ENCODE measurements at regions not wholly inside any gene's neighbourhood (a gene's known extent, or its start where the extent isn't known, plus 50 kb on each side); places are given as distances from the start of the nearest gene placed in this dataset.

GRCh38 chr3:106247902-106248684, 379.3 kb upstream of the CBLB start:
- DNase-seq (ENCODE audit: low read depth in 3 of 3, low spot score in 2 of 3): no peak

- no peak for DNase-seq (ENCODE audit: low read depth in 3 of 3, low spot score in 2 of 3)
Measured at GRCh38 chr3:106249159-106249558, 380.3 kb upstream of the CBLB start.

- DNase-seq (ENCODE audit: low read depth in 3 of 3, low spot score in 2 of 3): no peak
Measured at GRCh38 chr3:106249981-106250380, 381.2 kb upstream of the CBLB start.

GRCh38 chr3:106251160-106251892, 382.5 kb upstream of the CBLB start:
- DNase-seq (ENCODE audit: low read depth in 3 of 3, low spot score in 2 of 3): no peak

- no peak for DNase-seq (ENCODE audit: low read depth in 3 of 3, low spot score in 2 of 3)
Measured at GRCh38 chr3:106255870-106256248, 387.0 kb upstream of the CBLB start.

- DNase-seq (ENCODE audit: low read depth in 3 of 3, low spot score in 2 of 3): no peak
Measured at GRCh38 chr3:106256249-106256957, 387.6 kb upstream of the CBLB start.

GRCh38 chr3:106257172-106257571, 388.4 kb upstream of the CBLB start:
- no peak for DNase-seq (ENCODE audit: low read depth in 3 of 3, low spot score in 2 of 3)

GRCh38 chr3:106261396-106261795, 392.6 kb upstream of the CBLB start:
- DNase-seq (ENCODE audit: low read depth in 3 of 3, low spot score in 2 of 3): no peak

- no peak for DNase-seq (ENCODE audit: low read depth in 3 of 3, low spot score in 2 of 3)
Measured at GRCh38 chr3:106261915-106262683, 393.3 kb upstream of the CBLB start.

GRCh38 chr3:106263011-106263410, 394.2 kb upstream of the CBLB start:
- DNase-seq (ENCODE audit: low read depth in 3 of 3, low spot score in 2 of 3): no peak

GRCh38 chr3:106263546-106263945, 394.7 kb upstream of the CBLB start:
- DNase-seq (ENCODE audit: low read depth in 3 of 3, low spot score in 2 of 3): no peak

- DNase-seq (ENCODE audit: low read depth in 3 of 3, low spot score in 2 of 3): no peak
Measured at GRCh38 chr3:106265704-106266103, 396.9 kb upstream of the CBLB start.

GRCh38 chr3:106268696-106269095, 399.9 kb upstream of the CBLB start:
- no peak for DNase-seq (ENCODE audit: low read depth in 3 of 3, low spot score in 2 of 3)

- no peak for DNase-seq (ENCODE audit: low read depth in 3 of 3, low spot score in 2 of 3)
Measured at GRCh38 chr3:106272302-106272701, 403.5 kb upstream of the CBLB start.

- no peak for DNase-seq (ENCODE audit: low read depth in 3 of 3, low spot score in 2 of 3)
Measured at GRCh38 chr3:106275592-106275991, 406.8 kb upstream of the CBLB start.

GRCh38 chr3:106276151-106276550, 407.3 kb upstream of the CBLB start:
- DNase-seq (ENCODE audit: low read depth in 3 of 3, low spot score in 2 of 3): no peak

GRCh38 chr3:106276755-106277612, 408.2 kb upstream of the CBLB start:
- no peak for DNase-seq (ENCODE audit: low read depth in 3 of 3, low spot score in 2 of 3)

GRCh38 chr3:106277731-106278130, 408.9 kb upstream of the CBLB start:
- DNase-seq (ENCODE audit: low read depth in 3 of 3, low spot score in 2 of 3): no peak

GRCh38 chr3:106281221-106281620, 412.4 kb upstream of the CBLB start:
- DNase-seq (ENCODE audit: low read depth in 3 of 3, low spot score in 2 of 3): no peak

GRCh38 chr3:106282943-106283342, 414.1 kb upstream of the CBLB start:
- DNase-seq (ENCODE audit: low read depth in 3 of 3, low spot score in 2 of 3): no peak
